A549 (cell line): ENCODE measurements at regions not wholly inside any gene's neighbourhood (a gene's known extent, or its start where the extent isn't known, plus 50 kb on each side); places are given as distances from the start of the nearest gene placed in this dataset.

Experiments
- ATAC-seq, 2 experiments: fragments of 200-7000 bp in 1 of 2; fragments of >200 bp in 1 of 2; cut with Nextera tagmentation in 1 of 2; cut with Tn5 transposase in 1 of 2; 3 replicates each; pipeline versions ENCODE4 v1.8.0 to v1.9.1; 2018 to 2020; ENCODE audit warnings: mild to moderate bottlenecking in 1 of 2, moderate library complexity in 1 of 2
- CTCF ChIA-PET: fragments of 300-600 bp; sonication (Branson Sonifier 250); formaldehyde crosslinking; extraction: SDS; loops from one replicate; lab custom pipeline; 2021; ENCODE audit warnings: antibody characterized with exemption, inconsistent platforms; lab: Yijun Ruan, JAX
- POLR2A ChIA-PET: fragments of 350-600 bp; formaldehyde crosslinking; extraction: SDS; loops from one replicate; lab custom pipeline; 2021; ENCODE audit warnings: antibody characterized with exemption, inconsistent platforms; lab: Yijun Ruan, JAX
- DNase-seq, 2 experiments: peaks; one replicate each; pipeline versions ENCODE4 v3.0.0 to v3.0.0-alpha.2; 2011 to 2016; ENCODE audit warnings: low read depth in 1 of 2, low spot score in 1 of 2
- FAIRE-seq: peaks from 2 replicates; lab custom pipeline; 2011; peaks lifted over from hg19 to GRCh38; lab: Jason Lieb, UNC
- H3K27ac ChIP-seq, 2 experiments: fragments of >200 bp; sonication (Bioruptor Twin); formaldehyde crosslinking; 3 replicates each; pipeline ENCODE4 v1.5.1; 2016 to 2017
- H3K4me1 ChIP-seq: fragments of >200 bp; sonication (Bioruptor Twin); formaldehyde crosslinking; 3 replicates; pipeline ENCODE4 v1.6.1; 2016
- H3K4me2 ChIP-seq: fragments of >200 bp; sonication (Bioruptor Twin); formaldehyde crosslinking; 3 replicates; pipeline ENCODE4 v1.6.1; 2016
- H3K4me3 ChIP-seq: fragments of >200 bp; sonication (Bioruptor Twin); formaldehyde crosslinking; 3 replicates; pipeline ENCODE4 v1.5.1; 2016
- H3K9me3 ChIP-seq: fragments of >200 bp; sonication (Bioruptor Twin); formaldehyde crosslinking; 3 replicates; pipeline ENCODE4 v1.6.1; 2016
- BCL3 ChIP-seq: fragments of >200 bp; sonication (Bioruptor Twin); formaldehyde crosslinking; IDR thresholded peaks from 3 replicates; pipeline ENCODE4 v1.6.1; 2016
- CEBPB ChIP-seq, 2 experiments: fragments of >200 bp in 1 of 2; sonication (Bioruptor Twin) in 1 of 2; formaldehyde crosslinking in 1 of 2; IDR thresholded peaks; 2 replicates each; pipeline ENCODE4 v1.6.1; 2012 to 2016
- EHF ChIP-seq: fragments of 250-450 bp; sonication (Bioruptor Pico); IDR thresholded peaks from 2 replicates; pipeline ENCODE4 v1.5.0; 2020; ENCODE audit warnings: mild to moderate bottlenecking
- EHMT2 ChIP-seq: fragments of 200-600 bp; sonication (generic); IDR thresholded peaks from 2 replicates; pipeline ENCODE4 v1.6.1; 2016; ENCODE audit warnings: antibody characterized with exemption, low read depth, mild to moderate bottlenecking, moderate library complexity
- FOSB ChIP-seq: fragments of 250-450 bp; sonication (Bioruptor Pico); IDR thresholded peaks from 2 replicates; pipeline ENCODE4 v1.5.0; 2020; ENCODE audit warnings: mild to moderate bottlenecking, moderate library complexity
- GATA3 ChIP-seq: IDR thresholded peaks from 2 replicates; pipeline ENCODE4 v1.6.1; 2012; ENCODE audit warnings: borderline replicate concordance
- HDAC2 ChIP-seq: fragments of 200-600 bp; sonication (generic); IDR thresholded peaks from 2 replicates; pipeline ENCODE4 v1.6.1; 2016
- HES2 ChIP-seq: fragments of >200 bp; sonication (Bioruptor Twin); formaldehyde crosslinking; IDR thresholded peaks from 2 replicates; pipeline ENCODE4 v1.6.1; 2016
- HOXB13 ChIP-seq: fragments of 250-450 bp; sonication (Bioruptor Pico); IDR thresholded peaks from 2 replicates; pipeline ENCODE4 v1.5.0; 2020; ENCODE audit warnings: low read depth, mild to moderate bottlenecking, moderate library complexity
- HOXB5 ChIP-seq: fragments of 250-450 bp; sonication (Bioruptor Pico); IDR thresholded peaks from 2 replicates; pipeline ENCODE4 v1.5.0; 2020; ENCODE audit warnings: mild to moderate bottlenecking, moderate library complexity
- JUN ChIP-seq, 2 experiments: fragments of >200 bp; sonication (Bioruptor Twin); formaldehyde crosslinking; IDR thresholded peaks; 2 replicates in 1 of 2; 3 replicates in 1 of 2; pipeline ENCODE4 v1.6.1; 2016 to 2017
- MAFK ChIP-seq: fragments of 450-650 bp; IDR thresholded peaks from 2 replicates; pipeline ENCODE4 v1.6.1; 2014; ENCODE audit not compliant: partially characterized antibody
- MAX ChIP-seq: IDR thresholded peaks from 2 replicates; pipeline ENCODE4 v1.6.1; 2012
- NFE2L2 ChIP-seq: fragments of 150-350 bp; conservative IDR thresholded peaks from 2 replicates; pipeline ENCODE4 v1.6.1; 2014; ENCODE audit warnings: low read length
- NPAS2 ChIP-seq: fragments of 250-450 bp; sonication (Bioruptor Pico); IDR thresholded peaks from 2 replicates; pipeline ENCODE4 v1.8.0; 2022; ENCODE audit warnings: mild to moderate bottlenecking, moderate library complexity, borderline replicate concordance
- PBX3 ChIP-seq: IDR thresholded peaks from 2 replicates; pipeline ENCODE4 v1.6.1; 2012
- RARB ChIP-seq: fragments of 250-450 bp; sonication (Bioruptor Pico); IDR thresholded peaks from 2 replicates; pipeline ENCODE4 v1.8.0; 2021; ENCODE audit warnings: mild to moderate bottlenecking, moderate library complexity
- RCOR1 ChIP-seq: fragments of 150-350 bp; IDR thresholded peaks from 2 replicates; pipeline ENCODE4 v1.6.1; 2014; ENCODE audit warnings: antibody characterized with exemption, low read length, low read depth
- RFX5 ChIP-seq: fragments of 450-650 bp; IDR thresholded peaks from 2 replicates; pipeline ENCODE4 v1.7.1; 2014; ENCODE audit warnings: antibody characterized with exemption, mild to moderate bottlenecking, moderate library complexity
- SREBF2 ChIP-seq: fragments of 450-650 bp; IDR thresholded peaks from 2 replicates; pipeline ENCODE4 v1.6.1; 2014; ENCODE audit warnings: mild to moderate bottlenecking, moderate library complexity
- TFCP2L1 ChIP-seq: fragments of 250-450 bp; sonication (Bioruptor Pico); IDR thresholded peaks from 2 replicates; pipeline ENCODE4 v1.5.0; 2021; ENCODE audit warnings: mild to moderate bottlenecking
- TP53 ChIP-seq: fragments of 250-450 bp; sonication (Bioruptor Pico); IDR thresholded peaks from 2 replicates; pipeline ENCODE4 v1.5.0; 2021; ENCODE audit warnings: mild to moderate bottlenecking, moderate library complexity
- ZC3H11A ChIP-seq: fragments of 450-650 bp; IDR thresholded peaks from 2 replicates; pipeline ENCODE4 v1.6.1; 2014; ENCODE audit warnings: antibody characterized with exemption, mild to moderate bottlenecking
- ZSCAN20 ChIP-seq: fragments of 250-450 bp; sonication (Bioruptor Pico); IDR thresholded peaks from 2 replicates; pipeline ENCODE4 v1.8.0; 2022; ENCODE audit warnings: mild to moderate bottlenecking, moderate library complexity
- WGBS: methylation state at CpG from one replicate; pipeline ENCODE4 v1.1.6; 2017; ENCODE audit errors: missing lambda C conversion rate; 5-methylcytosine and 5-hydroxymethylcytosine counted together
- TF ChIP-seq, protein P1 (sequence below): IDR thresholded peaks from 2 replicates; pipeline ENCODE4 v1.6.1; 2012; ENCODE audit warnings: low read depth, borderline replicate concordance
- TF ChIP-seq, protein P2 (sequence below): fragments of 450-650 bp; IDR thresholded peaks from 2 replicates; pipeline ENCODE4 v1.6.1; 2014; ENCODE audit warnings: antibody characterized with exemption

DNA sequence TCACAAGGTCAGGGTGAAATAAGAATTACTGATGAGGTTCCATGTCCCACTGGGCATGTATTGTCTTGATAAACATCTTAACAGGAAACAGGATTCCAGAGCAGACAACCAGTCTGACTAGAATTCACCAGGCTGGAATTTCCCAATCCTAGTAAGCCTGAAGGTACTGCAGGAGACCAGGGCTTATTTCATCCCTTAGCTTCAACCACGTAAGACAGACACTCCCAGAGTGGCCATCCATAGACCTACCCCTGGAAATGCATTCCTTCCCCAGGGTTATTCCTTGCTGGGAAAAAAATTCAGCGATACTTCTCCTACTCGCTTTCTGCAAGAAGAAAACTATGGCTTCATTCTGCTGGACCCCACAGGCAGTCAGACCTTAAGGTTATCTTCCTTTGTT, 785.4 kb downstream of the NR2F1-AS1 start:
- no peak for FAIRE-seq
- H3K4me3 ChIP-seq = no peak overlapping the region
- ChIA-PET CTCF (no interaction called here), POLR2A (no interaction called here)
- H3K4me1 ChIP-seq = peaks cover 6% of the 10 kb centered on the region; the same call in 2 of the 3 replicates
- TF ChIP-seq ZSCAN20 (CRISPR knock-in tag) = no peak
- TF ChIP-seq EHMT2 = no peak
- no peak for TF ChIP-seq NFE2L2
- TF ChIP-seq PBX3 = no peak
- TF ChIP-seq MAX = no peak
- TF ChIP-seq EHF (CRISPR knock-in tag) = no peak
- TF ChIP-seq, protein P1, sequence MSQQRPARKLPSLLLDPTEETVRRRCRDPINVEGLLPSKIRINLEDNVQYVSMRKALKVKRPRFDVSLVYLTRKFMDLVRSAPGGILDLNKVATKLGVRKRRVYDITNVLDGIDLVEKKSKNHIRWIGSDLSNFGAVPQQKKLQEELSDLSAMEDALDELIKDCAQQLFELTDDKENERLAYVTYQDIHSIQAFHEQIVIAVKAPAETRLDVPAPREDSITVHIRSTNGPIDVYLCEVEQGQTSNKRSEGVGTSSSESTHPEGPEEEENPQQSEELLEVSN = no peak
- TF ChIP-seq, protein P2, sequence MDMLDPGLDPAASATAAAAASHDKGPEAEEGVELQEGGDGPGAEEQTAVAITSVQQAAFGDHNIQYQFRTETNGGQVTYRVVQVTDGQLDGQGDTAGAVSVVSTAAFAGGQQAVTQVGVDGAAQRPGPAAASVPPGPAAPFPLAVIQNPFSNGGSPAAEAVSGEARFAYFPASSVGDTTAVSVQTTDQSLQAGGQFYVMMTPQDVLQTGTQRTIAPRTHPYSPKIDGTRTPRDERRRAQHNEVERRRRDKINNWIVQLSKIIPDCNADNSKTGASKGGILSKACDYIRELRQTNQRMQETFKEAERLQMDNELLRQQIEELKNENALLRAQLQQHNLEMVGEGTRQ = no peak
- TF ChIP-seq GATA3 = no peak
- no peak for TF ChIP-seq RARB (CRISPR knock-in tag)
- TF ChIP-seq MAFK = no peak
- TF ChIP-seq CEBPB (IDR thresholded peaks at IDR 0.05) = no peak
- no peak for TF ChIP-seq RFX5
- no peak for TF ChIP-seq HDAC2
- H3K27ac ChIP-seq = no peak overlapping the region
- H3K9me3 ChIP-seq = no peaks in the 10 kb centered on the region
- no peak overlapping the region for H3K4me2 ChIP-seq
- ATAC-seq = no peak
- 88% methylated on average over 3 of the region's 3 CpGs for WGBS
- DNase-seq = no peak

- CTCF ChIA-PET = interaction anchor here (0.7 to 1.1 kb wide), 2 partner anchors 11 to 467 kb away, joined by 3 read pairs; no protein-coding TSS in a partner anchor
Measured at GRCh38 chr5:92780057-92780456, 801.0 kb downstream of the NR2F1-AS1 start.

GRCh38 chr5:92779536-92779935, 801.5 kb downstream of the NR2F1-AS1 start:
- FAIRE-seq (no peak), DNase-seq (no peak), ATAC-seq (no peak)
- H3K27ac ChIP-seq = no peak overlapping the region
- no peaks in the 10 kb centered on the region for H3K4me1 ChIP-seq
- CTCF ChIA-PET = no interaction called here
- POLR2A ChIA-PET = no interaction called here
- TF ChIP-seq, protein P1 = no peak
- TF ChIP-seq HES2 (no peak), EHF (CRISPR knock-in tag) (no peak), SREBF2 (no peak), ZSCAN20 (CRISPR knock-in tag) (no peak), JUN (IDR thresholded peaks at IDR 0.05) (no peak), NPAS2 (CRISPR knock-in tag) (no peak), NFE2L2 (no peak), FOSB (CRISPR knock-in tag) (no peak), BCL3 (no peak), TP53 (CRISPR knock-in tag) (no peak), RCOR1 (no peak), EHMT2 (no peak), RARB (CRISPR knock-in tag) (no peak)
- TF ChIP-seq, all 56 proteins: peak for 0
- no peaks in the 10 kb centered on the region for H3K9me3 ChIP-seq
- no peak overlapping the region for H3K4me3 ChIP-seq
- no peak overlapping the region for H3K4me2 ChIP-seq

More at GRCh38 chr5:92780057-92780456, 801.0 kb downstream of the NR2F1-AS1 start:
- no peak overlapping the region for H3K4me3 ChIP-seq
- DNase-seq = no peak
- no peaks in the 10 kb centered on the region for H3K9me3 ChIP-seq
- 53% methylated on average over 4 of the region's 4 CpGs for WGBS
- H3K27ac ChIP-seq = no peak overlapping the region
- no peak overlapping the region for H3K4me2 ChIP-seq
- POLR2A ChIA-PET = no interaction called here
- TF ChIP-seq TFCP2L1 (CRISPR knock-in tag) (no peak), ZC3H11A (no peak), HOXB5 (CRISPR knock-in tag) (no peak), HOXB13 (CRISPR knock-in tag) (no peak)
- TF ChIP-seq, all 56 proteins: peak for 0
- no peaks in the 10 kb centered on the region for H3K4me1 ChIP-seq
- FAIRE-seq (no peak), ATAC-seq (no peak)
